HL-60 (cell line): ENCODE measurements at regions not wholly inside any gene's neighbourhood (a gene's known extent, or its start where the extent isn't known, plus 50 kb on each side); places are given as distances from the start of the nearest gene placed in this dataset.

Experiments used
- GABPA ChIP-seq: IDR thresholded peaks from 2 replicates; pipeline ENCODE4 v1.6.1; 2012; ENCODE audit warnings: low read depth
- POLR2AphosphoS5 ChIP-seq: IDR thresholded peaks from 2 replicates; pipeline ENCODE4 v1.6.1; 2012; ENCODE audit warnings: low read depth
- TF ChIP-seq, protein P1 (sequence below): IDR thresholded peaks from one replicate; pipeline ENCODE4 v1.5.1; 2011; ENCODE audit warnings: low read length, control low read depth, inconsistent platforms; ENCODE audit not compliant: insufficient read depth

DNA sequence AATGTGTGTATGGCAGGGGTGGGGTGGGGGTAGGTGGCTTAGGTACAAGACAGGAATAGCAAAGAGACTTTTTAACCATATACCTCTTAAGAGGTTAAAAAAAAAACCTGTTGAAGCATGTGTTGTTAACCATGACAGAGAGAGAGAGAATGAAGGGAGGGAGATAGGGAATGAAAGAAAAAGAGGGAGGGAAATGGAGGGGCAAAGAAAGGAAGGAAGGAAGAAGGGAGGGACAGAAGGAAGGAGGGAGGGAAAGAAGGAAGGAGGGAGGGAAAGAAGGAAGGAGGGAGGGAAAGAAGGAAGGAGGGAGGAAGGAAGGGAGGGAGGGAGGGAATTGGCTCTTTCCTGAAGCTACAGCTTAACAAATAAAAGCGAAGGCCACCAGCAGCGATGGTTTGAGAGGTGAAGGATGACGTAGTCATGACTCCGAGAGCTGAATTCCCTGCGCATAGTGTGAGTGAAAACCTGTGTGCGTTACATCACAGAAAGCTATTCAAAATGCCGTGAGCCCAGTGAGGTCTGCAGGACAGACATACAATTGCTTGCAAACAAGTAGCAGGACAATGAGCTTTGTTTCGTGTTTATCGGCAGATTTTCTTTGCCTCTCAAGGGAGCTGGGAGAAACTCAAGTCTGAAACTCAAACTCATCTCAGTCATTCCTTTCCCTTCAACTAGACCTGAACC, 88.6 kb upstream of the NEDD9 start:
- TF ChIP-seq, protein P1, sequence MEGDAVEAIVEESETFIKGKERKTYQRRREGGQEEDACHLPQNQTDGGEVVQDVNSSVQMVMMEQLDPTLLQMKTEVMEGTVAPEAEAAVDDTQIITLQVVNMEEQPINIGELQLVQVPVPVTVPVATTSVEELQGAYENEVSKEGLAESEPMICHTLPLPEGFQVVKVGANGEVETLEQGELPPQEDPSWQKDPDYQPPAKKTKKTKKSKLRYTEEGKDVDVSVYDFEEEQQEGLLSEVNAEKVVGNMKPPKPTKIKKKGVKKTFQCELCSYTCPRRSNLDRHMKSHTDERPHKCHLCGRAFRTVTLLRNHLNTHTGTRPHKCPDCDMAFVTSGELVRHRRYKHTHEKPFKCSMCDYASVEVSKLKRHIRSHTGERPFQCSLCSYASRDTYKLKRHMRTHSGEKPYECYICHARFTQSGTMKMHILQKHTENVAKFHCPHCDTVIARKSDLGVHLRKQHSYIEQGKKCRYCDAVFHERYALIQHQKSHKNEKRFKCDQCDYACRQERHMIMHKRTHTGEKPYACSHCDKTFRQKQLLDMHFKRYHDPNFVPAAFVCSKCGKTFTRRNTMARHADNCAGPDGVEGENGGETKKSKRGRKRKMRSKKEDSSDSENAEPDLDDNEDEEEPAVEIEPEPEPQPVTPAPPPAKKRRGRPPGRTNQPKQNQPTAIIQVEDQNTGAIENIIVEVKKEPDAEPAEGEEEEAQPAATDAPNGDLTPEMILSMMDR, result no peak
- no peak for TF ChIP-seq POLR2AphosphoS5
- TF ChIP-seq GABPA, result no peak
